IMR-90 (cell line): ENCODE measurements at regions not wholly inside any gene's neighbourhood (a gene's known extent, or its start where the extent isn't known, plus 50 kb on each side); places are given as distances from the start of the nearest gene placed in this dataset.

Source experiments
- ATAC-seq: fragments of 200-7000 bp; cut with Tn5 transposase; 2 replicates; pipeline ENCODE4 v1.9.1; 2020; ENCODE audit warnings: low read depth, mild to moderate bottlenecking, moderate library complexity
- BruUV-seq: library from RNA; stranded (reverse); fragments of 400-500 nt; replicated peaks from 2 replicates; lab custom pipeline; 2021; lab: Mats Ljungman, UMichigan
- CTCF ChIA-PET: fragments of 300-600 bp; formaldehyde crosslinking; extraction: SDS; loops from one replicate; lab custom pipeline; 2021; ENCODE audit warnings: antibody characterized with exemption; lab: Yijun Ruan, JAX
- POLR2A ChIA-PET: fragments of 300-600 bp; sonication (Branson Sonifier 250); formaldehyde crosslinking; loops from one replicate; lab custom pipeline; 2022; ENCODE audit warnings: antibody characterized with exemption; ENCODE audit not compliant: unreplicated experiment; lab: Charles Lee
- DNase-seq: peaks from one replicate; pipeline ENCODE4 v3.0.0; 2013
- H2AFZ ChIP-seq: replicated peaks from 2 replicates; pipeline ENCODE3; 2013; ENCODE audit warnings: low read length, mild to moderate bottlenecking; ENCODE audit not compliant: poor library complexity
- H2AK5ac ChIP-seq: 2 replicates; pipeline ENCODE4 v1.6.1; 2013; ENCODE audit warnings: low read depth, low read length, inconsistent platforms
- H2AK9ac ChIP-seq: replicated peaks from 2 replicates; pipeline ENCODE3; 2013; ENCODE audit warnings: mild to moderate bottlenecking, low read depth, low read length, moderate library complexity; ENCODE audit not compliant: poor library complexity
- H2BK120ac ChIP-seq: 2 replicates; pipeline ENCODE4 v1.6.1; 2013; ENCODE audit warnings: low read depth, low read length, inconsistent platforms
- H2BK15ac ChIP-seq: 3 replicates; pipeline ENCODE4 v1.6.1; 2013; ENCODE audit warnings: low read depth, low read length, inconsistent platforms
- H2BK20ac ChIP-seq: 2 replicates; pipeline ENCODE4 v1.6.1; 2013; ENCODE audit warnings: low read depth, mild to moderate bottlenecking, inconsistent platforms, low read length, moderate library complexity
- H2BK5ac ChIP-seq: 2 replicates; pipeline ENCODE4 v1.6.1; 2013; ENCODE audit warnings: mild to moderate bottlenecking, low read depth, low read length, inconsistent platforms; ENCODE audit not compliant: poor library complexity, severe bottlenecking
- H3K14ac ChIP-seq: replicated peaks from 2 replicates; pipeline ENCODE4 v1.6.1; 2013; ENCODE audit warnings: low read depth, low read length, inconsistent platforms
- H3K18ac ChIP-seq: 2 replicates; pipeline ENCODE4 v1.6.1; 2013; ENCODE audit warnings: low read depth, low read length, control low read depth
- H3K23ac ChIP-seq: 2 replicates; pipeline ENCODE4 v1.6.1; 2013; ENCODE audit warnings: low read depth, low read length, inconsistent platforms
- H3K27ac ChIP-seq: 2 replicates; pipeline ENCODE4 v1.5.1; 2013; ENCODE audit warnings: mild to moderate bottlenecking, control low read depth, low read length; ENCODE audit not compliant: insufficient read depth
- H3K27me3 ChIP-seq: 2 replicates; pipeline ENCODE4 v1.6.1; 2013; ENCODE audit warnings: low read length; ENCODE audit not compliant: control insufficient read depth, insufficient read depth
- H3K36me3 ChIP-seq: 2 replicates; pipeline ENCODE4 v1.6.1; 2013; ENCODE audit warnings: low read length, mixed read lengths; ENCODE audit not compliant: control insufficient read depth, insufficient read depth
- H3K4ac ChIP-seq: 2 replicates; pipeline ENCODE4 v1.6.1; 2013; ENCODE audit warnings: low read depth, low read length, inconsistent platforms
- H3K4me1 ChIP-seq: 2 replicates; pipeline ENCODE4 v1.6.1; 2013; ENCODE audit warnings: low read length, mixed read lengths; ENCODE audit not compliant: control insufficient read depth, insufficient read depth
- H3K4me2 ChIP-seq: 2 replicates; pipeline ENCODE4 v1.6.1; 2013; ENCODE audit warnings: low read depth, mild to moderate bottlenecking, control low read depth, low read length, moderate library complexity
- H3K4me3 ChIP-seq: 2 replicates; pipeline ENCODE4 v1.5.1; 2013; ENCODE audit warnings: low read depth, mild to moderate bottlenecking, control low read depth, low read length, moderate library complexity; ENCODE audit not compliant: insufficient read depth
- H3K56ac ChIP-seq: 2 replicates; pipeline ENCODE4 v1.6.1; 2013; ENCODE audit warnings: low read length, inconsistent platforms; ENCODE audit not compliant: insufficient read depth; ENCODE audit errors: extremely low read depth
- H3K79me1 ChIP-seq, 2 experiments: 2 replicates each; pipeline ENCODE4 v1.6.1; 2013; ENCODE audit warnings: low read length in 2 of 2, inconsistent platforms in 1 of 2, low read depth in 1 of 2
- H3K9ac ChIP-seq: 2 replicates; pipeline ENCODE4 v1.6.1; 2013; ENCODE audit warnings: low read depth, low read length, control low read depth
- H3K9me1 ChIP-seq: 2 replicates; pipeline ENCODE4 v1.6.1; 2013; ENCODE audit warnings: low read length, inconsistent platforms; ENCODE audit not compliant: insufficient read depth
- H3K9me3 ChIP-seq: 2 replicates; pipeline ENCODE4 v1.6.1; 2013; ENCODE audit warnings: low read length; ENCODE audit not compliant: control insufficient read depth, insufficient read depth
- H4K20me1 ChIP-seq: 2 replicates; pipeline ENCODE4 v1.6.1; 2013; ENCODE audit warnings: low read length, inconsistent platforms; ENCODE audit not compliant: insufficient read depth
- H4K5ac ChIP-seq: 2 replicates; pipeline ENCODE4 v1.6.1; 2013; ENCODE audit warnings: mild to moderate bottlenecking, low read depth, low read length, control low read depth
- H4K8ac ChIP-seq, 2 experiments: 2 replicates each; pipeline ENCODE4 v1.6.1; 2013; ENCODE audit warnings: low read depth in 2 of 2, low read length in 2 of 2, control low read depth in 1 of 2, inconsistent platforms in 1 of 2
- H4K91ac ChIP-seq: 2 replicates; pipeline ENCODE4 v1.6.1; 2013; ENCODE audit warnings: low read depth, low read length, inconsistent platforms; ENCODE audit not compliant: insufficient read depth
- CHD1 ChIP-seq: IDR thresholded peaks from 2 replicates; pipeline ENCODE4 v1.6.1; 2012; ENCODE audit warnings: low read depth, low read length, improper control_type of control experiment
- MXI1 ChIP-seq: IDR thresholded peaks from 2 replicates; pipeline ENCODE4 v1.6.1; 2012; ENCODE audit warnings: low read depth, mild to moderate bottlenecking, low read length, moderate library complexity, borderline replicate concordance
- SMC3 ChIP-seq: fragments of 150-350 bp; IDR thresholded peaks from 2 replicates; pipeline ENCODE4 v1.6.1; 2016; ENCODE audit warnings: low read depth, mild to moderate bottlenecking, antibody characterized with exemption, low read length, moderate library complexity
- WGBS, 2 experiments: methylation state at CpG; one replicate each; pipeline versions ENCODE4 v1.1.5 to v1.1.7; 2013; ENCODE audit warnings: missing lambda C conversion rate in 2 of 2; ENCODE audit not compliant: insufficient read length in 1 of 2; ENCODE audit errors: extremely low coverage in 2 of 2; 5-methylcytosine and 5-hydroxymethylcytosine counted together
- dilution Hi-C: fragments of 300-500 bp; cut with HindIII; formaldehyde crosslinking; loops from one replicate; pipeline ENCODE4 v1.14.3; 2018; ENCODE audit warnings: low sequenced_read_pairs; ENCODE audit not compliant: unreplicated experiment
- in situ Hi-C: fragments of 300-500 bp; cut with MboI; formaldehyde crosslinking; loops from 3 replicates; pipeline ENCODE4 v1.14.3; 2019; ENCODE audit warnings: low sequenced_read_pairs, inconsistent platforms, mixed read lengths
- intact Hi-C: fragments of 100-400 bp; cut with micrococcal nuclease; formaldehyde crosslinking; loops from 2 replicates; pipeline ENCODE4 v1.10.0; 2022

DNA sequence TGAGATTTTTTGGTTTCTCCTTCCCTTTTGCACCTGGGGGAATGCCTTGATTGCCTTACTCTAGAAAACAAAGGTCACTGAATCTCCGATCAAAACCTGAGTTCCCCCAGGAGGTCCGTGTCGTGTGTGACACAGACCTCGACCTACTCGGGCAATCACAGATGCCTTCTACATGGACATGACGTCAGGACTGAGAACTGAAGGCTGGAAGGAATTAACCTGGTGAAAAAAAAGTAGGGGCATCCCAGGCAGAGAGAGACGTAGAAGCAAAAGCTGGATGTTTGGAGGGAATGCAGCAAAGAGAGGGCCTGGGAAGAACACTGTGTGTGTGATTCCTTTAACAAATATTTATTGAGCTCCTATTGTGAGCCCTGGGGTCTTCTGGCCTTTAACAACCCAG, 178.0 kb downstream of the PRDM2 start:
- Histone ChIP-seq H3K23ac (no peak overlapping the region), H3K56ac (no peak overlapping the region), H3K4me2 (no peak overlapping the region), H3K36me3 (no peaks in the 10 kb centered on the region), H3K79me1 (no peaks in the 10 kb centered on the region), H4K8ac (no peak overlapping the region), H3K27me3 (no peaks in the 10 kb centered on the region), H3K9me3 (peaks cover 25% of the 10 kb centered on the region), H4K20me1 (no peaks in the 10 kb centered on the region), H3K9me1 (no peaks in the 10 kb centered on the region), H3K4ac (no peak overlapping the region), H2BK120ac (no peak overlapping the region), H2AK9ac (no peak overlapping the region), H2BK15ac (no peak overlapping the region), H4K5ac (no peak overlapping the region), H3K4me1 (no peaks in the 10 kb centered on the region), H2AK5ac (no peak overlapping the region), H3K9ac (no peak overlapping the region), H2BK5ac (no peak overlapping the region), H3K18ac (no peak overlapping the region), H3K27ac (no peak overlapping the region), H3K14ac (no peak overlapping the region), H2AFZ (no peak overlapping the region), H3K4me3 (no peak overlapping the region), H4K91ac (no peak overlapping the region), H2BK20ac (no peak overlapping the region)
- BruUV-seq = no TSS peak
- intact Hi-C loops = no loop called here
- TF ChIP-seq SMC3 (no peak), CHD1 (no peak), MXI1 (no peak)
- DNase-seq (no peak), ATAC-seq (no peak)
- in situ Hi-C loops = no loop called here
- WGBS, 2 experiments = 54% methylated on average over 4 of the region's 7 CpGs; no CpG with 5 or more reads in 1 of the 2 experiments
- POLR2A ChIA-PET = no interaction called here
- CTCF ChIA-PET = no interaction called here
- dilution Hi-C loops = no loop called here
